ENCODE measurements at regions not wholly inside any gene's neighbourhood (a gene's known extent, or its start where the extent isn't known, plus 50 kb on each side); places are given as distances from the start of the nearest gene placed in this dataset.

DNA sequence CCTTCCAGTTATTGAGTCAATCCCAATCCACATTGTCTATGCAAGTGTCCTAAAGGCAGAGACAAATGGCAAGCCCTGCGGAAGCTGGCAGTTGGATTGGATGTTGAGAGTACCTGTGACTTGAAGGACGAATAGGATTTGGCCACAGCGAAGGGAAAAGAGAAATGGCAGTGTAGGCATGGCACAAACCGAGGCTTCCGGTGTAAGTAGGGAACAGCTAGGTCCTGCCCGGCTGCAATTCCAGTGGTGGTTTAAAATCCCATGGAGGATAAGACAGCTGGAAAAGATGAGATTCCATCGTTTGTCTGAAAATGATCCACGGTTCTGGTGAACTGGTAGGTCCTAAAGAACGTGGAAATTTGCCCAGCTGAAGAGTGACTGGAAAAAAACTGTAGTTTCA, 296.2 kb downstream of the TCERG1L start (continued):
- TF ChIP-seq EHMT2 (IDR thresholded peaks at IDR 0.05; ENCODE audit: low read depth) = no peak
- TF ChIP-seq, protein P1, sequence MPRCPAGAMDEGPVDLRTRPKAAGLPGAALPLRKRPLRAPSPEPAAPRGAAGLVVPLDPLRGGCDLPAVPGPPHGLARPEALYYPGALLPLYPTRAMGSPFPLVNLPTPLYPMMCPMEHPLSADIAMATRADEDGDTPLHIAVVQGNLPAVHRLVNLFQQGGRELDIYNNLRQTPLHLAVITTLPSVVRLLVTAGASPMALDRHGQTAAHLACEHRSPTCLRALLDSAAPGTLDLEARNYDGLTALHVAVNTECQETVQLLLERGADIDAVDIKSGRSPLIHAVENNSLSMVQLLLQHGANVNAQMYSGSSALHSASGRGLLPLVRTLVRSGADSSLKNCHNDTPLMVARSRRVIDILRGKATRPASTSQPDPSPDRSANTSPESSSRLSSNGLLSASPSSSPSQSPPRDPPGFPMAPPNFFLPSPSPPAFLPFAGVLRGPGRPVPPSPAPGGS (IDR thresholded peaks at IDR 0.05) = no peak
- TF ChIP-seq HOXB5 (CRISPR knock-in tag; IDR thresholded peaks at IDR 0.05) = no peak
- TF ChIP-seq, protein P2, sequence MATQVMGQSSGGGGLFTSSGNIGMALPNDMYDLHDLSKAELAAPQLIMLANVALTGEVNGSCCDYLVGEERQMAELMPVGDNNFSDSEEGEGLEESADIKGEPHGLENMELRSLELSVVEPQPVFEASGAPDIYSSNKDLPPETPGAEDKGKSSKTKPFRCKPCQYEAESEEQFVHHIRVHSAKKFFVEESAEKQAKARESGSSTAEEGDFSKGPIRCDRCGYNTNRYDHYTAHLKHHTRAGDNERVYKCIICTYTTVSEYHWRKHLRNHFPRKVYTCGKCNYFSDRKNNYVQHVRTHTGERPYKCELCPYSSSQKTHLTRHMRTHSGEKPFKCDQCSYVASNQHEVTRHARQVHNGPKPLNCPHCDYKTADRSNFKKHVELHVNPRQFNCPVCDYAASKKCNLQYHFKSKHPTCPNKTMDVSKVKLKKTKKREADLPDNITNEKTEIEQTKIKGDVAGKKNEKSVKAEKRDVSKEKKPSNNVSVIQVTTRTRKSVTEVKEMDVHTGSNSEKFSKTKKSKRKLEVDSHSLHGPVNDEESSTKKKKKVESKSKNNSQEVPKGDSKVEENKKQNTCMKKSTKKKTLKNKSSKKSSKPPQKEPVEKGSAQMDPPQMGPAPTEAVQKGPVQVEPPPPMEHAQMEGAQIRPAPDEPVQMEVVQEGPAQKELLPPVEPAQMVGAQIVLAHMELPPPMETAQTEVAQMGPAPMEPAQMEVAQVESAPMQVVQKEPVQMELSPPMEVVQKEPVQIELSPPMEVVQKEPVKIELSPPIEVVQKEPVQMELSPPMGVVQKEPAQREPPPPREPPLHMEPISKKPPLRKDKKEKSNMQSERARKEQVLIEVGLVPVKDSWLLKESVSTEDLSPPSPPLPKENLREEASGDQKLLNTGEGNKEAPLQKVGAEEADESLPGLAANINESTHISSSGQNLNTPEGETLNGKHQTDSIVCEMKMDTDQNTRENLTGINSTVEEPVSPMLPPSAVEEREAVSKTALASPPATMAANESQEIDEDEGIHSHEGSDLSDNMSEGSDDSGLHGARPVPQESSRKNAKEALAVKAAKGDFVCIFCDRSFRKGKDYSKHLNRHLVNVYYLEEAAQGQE (IDR thresholded peaks at IDR 0.05) = no peak
- TF ChIP-seq, protein P3, sequence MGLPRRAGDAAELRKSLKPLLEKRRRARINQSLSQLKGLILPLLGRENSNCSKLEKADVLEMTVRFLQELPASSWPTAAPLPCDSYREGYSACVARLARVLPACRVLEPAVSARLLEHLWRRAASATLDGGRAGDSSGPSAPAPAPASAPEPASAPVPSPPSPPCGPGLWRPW (IDR thresholded peaks at IDR 0.05) = no peak

DNA sequence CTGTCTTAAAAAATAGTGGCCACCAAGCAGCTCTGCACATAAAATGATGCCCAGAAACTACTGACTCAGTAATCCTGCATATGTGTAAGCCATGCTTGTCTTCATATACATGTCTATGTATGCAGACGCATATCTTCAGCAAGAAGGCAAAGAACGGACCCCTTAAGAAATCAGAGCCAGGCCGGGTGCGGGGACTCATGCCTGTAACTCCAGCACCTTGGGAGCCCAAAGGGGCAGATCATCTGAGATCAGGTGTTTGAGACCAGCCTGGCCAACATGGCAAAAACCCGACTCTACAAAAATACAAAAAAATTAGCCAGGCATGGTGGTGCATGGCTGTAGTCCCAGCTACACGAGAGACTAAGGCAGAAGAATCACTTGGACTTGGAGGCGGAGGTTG, 295.0 kb downstream of the TCERG1L start:
- WGBS (ENCODE audit: missing lambda C conversion rate) = 22% methylated on average over 7 of the region's 7 CpGs
- no peak for TF ChIP-seq ZNF302 (CRISPR knock-in tag; IDR thresholded peaks at IDR 0.05)
- POLR2A ChIA-PET = no interaction called here
- Histone ChIP-seq H3K4me1 (no peaks in the 10 kb centered on the region), H3K27ac (no peak overlapping the region), H3K9me3 (no peaks in the 10 kb centered on the region), H3K4me2 (no peak overlapping the region), H3K4me3 (no peak overlapping the region)
- FAIRE-seq = no peak
- CTCF ChIA-PET = interaction anchor here (0.6 kb wide), 1 partner anchor 548 kb away, joined by 5 read pairs; no protein-coding TSS in a partner anchor
- no peak for ATAC-seq
- no peak for DNase-seq (ENCODE audit: low read depth in 1 of 2, low spot score in 1 of 2)

DNA sequence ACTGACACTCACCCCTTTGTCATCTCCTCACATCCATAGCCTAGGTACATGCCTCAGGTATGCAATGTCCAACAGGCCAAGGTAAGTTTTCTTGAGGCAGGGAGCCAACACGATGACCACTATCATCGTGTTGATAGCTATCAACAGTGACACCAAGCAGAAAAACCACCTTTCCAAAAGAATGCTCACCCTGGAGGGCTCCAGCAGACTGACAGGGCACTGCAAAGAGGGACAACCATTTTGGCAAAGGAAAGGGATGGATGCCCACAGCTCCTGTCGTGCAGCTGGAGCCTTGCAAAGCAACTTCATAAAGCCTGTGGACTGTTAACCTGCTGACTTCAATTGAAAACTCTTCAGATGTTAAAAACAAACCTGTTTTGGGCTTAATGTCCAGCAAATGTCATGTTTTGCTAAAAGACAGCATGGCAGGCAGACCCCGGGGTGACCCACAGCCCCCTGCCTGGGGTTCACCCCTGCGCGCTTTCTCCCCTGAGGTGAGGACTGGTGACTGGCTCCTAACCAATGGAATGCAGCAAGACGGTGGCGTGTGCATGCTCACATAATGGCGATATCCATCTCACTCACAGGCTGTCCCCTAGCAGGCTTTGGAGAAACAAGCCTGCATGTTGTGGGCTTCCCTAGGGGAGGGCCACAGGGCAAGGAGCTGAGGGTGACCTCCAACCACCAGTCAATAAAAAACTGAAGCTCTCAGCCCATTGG, 293.8 kb downstream of the TCERG1L start:
- H3K4me2 ChIP-seq = no peak overlapping the region
- POLR2A ChIA-PET = no interaction called here
- 22% methylated on average over 9 of the region's 9 CpGs for WGBS (ENCODE audit: missing lambda C conversion rate)
- TF ChIP-seq MYC (IDR thresholded peaks at IDR 0.05; ENCODE audit: borderline replicate concordance, low read length) (no peak), HEYL (CRISPR knock-in tag; IDR thresholded peaks at IDR 0.05) (no peak), ZSCAN20 (CRISPR knock-in tag; IDR thresholded peaks at IDR 0.05) (no peak), MAZ (IDR thresholded peaks at IDR 0.05; ENCODE audit: borderline replicate concordance, low read depth, low read length) (no peak), FOSL2 (IDR thresholded peaks at IDR 0.05) (no peak), FOSL2 (CRISPR knock-in tag; IDR thresholded peaks at IDR 0.05) (no peak), CHD4 (IDR thresholded peaks at IDR 0.05; ENCODE audit: borderline replicate concordance) (no peak), JUN (IDR thresholded peaks at IDR 0.05) (no peak), RFX5 (IDR thresholded peaks at IDR 0.05) (no peak), NPAS2 (CRISPR knock-in tag; IDR thresholded peaks at IDR 0.05; ENCODE audit: borderline replicate concordance) (no peak)
- TF ChIP-seq, protein P4, sequence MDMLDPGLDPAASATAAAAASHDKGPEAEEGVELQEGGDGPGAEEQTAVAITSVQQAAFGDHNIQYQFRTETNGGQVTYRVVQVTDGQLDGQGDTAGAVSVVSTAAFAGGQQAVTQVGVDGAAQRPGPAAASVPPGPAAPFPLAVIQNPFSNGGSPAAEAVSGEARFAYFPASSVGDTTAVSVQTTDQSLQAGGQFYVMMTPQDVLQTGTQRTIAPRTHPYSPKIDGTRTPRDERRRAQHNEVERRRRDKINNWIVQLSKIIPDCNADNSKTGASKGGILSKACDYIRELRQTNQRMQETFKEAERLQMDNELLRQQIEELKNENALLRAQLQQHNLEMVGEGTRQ (IDR thresholded peaks at IDR 0.05) = no peak
- ATAC-seq (no peak), DNase-seq (ENCODE audit: low read depth in 1 of 2, low spot score in 1 of 2) (no peak), FAIRE-seq (no peak)
- H3K4me3 ChIP-seq = no peak overlapping the region
- CTCF ChIA-PET = no interaction called here
- no peak overlapping the region for H3K27ac ChIP-seq
- no peaks in the 10 kb centered on the region for H3K4me1 ChIP-seq
- no peaks in the 10 kb centered on the region for H3K9me3 ChIP-seq

Measured in A549 (cell line).